ENCODE measurements at regions not wholly inside any gene's neighbourhood (a gene's known extent, or its start where the extent isn't known, plus 50 kb on each side); places are given as distances from the start of the nearest gene placed in this dataset.

DNA sequence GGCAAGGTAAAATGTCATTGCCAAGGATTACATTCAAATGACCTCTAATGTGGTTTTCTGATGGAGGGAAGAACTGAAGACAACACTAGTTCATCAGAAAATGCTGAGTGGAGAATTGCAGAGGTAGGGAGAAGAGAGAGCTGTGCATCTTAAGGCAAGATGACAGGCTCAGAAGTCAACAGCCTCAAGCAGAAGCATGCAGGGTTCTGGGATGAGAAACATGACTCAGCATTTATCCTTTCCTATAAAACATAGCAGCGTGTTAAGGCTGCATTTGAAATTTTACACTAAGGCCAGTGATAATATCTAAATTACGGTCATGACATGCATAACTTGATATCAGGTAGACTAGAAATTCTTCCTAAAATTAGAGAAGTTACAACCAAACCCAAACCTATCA lies 53.7 kb upstream of the DYRK2 start:
- intact Hi-C loops (cut with DNase I) = no loop called here
- DNase-seq = no peak

DNA sequence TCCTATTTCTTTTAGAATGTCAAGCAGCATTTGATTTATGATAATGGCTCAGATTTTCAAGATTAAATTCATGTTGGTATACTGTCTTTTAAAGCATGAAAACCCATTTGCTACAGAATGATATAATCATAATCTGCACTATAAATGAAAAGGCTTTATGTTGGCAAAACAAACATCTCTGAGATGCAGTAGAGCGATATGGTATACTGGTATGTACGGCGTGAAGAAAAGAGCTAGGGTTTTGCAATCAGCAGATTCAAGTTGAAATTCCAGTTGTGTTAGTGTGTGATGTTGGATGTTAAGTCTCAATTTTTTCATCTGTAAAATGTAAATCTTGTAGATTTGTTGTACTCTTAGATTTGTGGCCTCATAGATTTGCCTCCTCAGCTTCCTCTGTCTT lies 53.2 kb upstream of the DYRK2 start:
- intact Hi-C loops (cut with DNase I) = no loop called here
- DNase-seq = no peak

DNA sequence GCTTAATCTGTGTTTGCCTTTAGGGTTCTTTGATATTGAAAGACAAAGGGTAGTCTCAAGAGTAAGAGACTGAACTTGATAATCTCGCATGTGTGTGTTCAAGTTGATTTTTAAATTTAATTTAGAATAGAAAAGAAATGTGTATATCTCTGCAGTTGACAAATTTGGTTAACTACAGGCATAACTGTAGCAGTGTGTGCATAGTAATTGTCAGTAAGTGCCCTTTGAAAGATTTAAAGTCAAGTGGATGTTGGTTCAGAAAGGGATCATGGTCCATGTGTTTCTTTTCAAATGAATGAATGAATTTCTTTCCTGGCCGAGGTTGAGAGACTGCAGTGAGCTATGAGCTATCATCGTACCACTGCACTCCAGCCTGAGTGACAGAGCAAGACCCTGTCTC lies 49.9 kb upstream of the DYRK2 start:
- intact Hi-C loops (cut with DNase I) = no loop called here
- no peak for DNase-seq
